ENCODE measurements at regions not wholly inside any gene's neighbourhood (a gene's known extent, or its start where the extent isn't known, plus 50 kb on each side); places are given as distances from the start of the nearest gene placed in this dataset.

GRCh38 chr6:71385111-71385822, 96.7 kb downstream of the OGFRL1 start:
- intact Hi-C loops (cut with DNase I), result no loop called here

GRCh38 chr6:71386215-71386614, 97.6 kb downstream of the OGFRL1 start:
- Histone ChIP-seq H3K27ac (no peak overlapping the region), H3K36me3 (no peaks in the 10 kb centered on the region), H3K4me3 (no peak overlapping the region), H3K9me3 (no peaks in the 10 kb centered on the region), H3K4me1 (replicated peaks) (no peaks in the 10 kb centered on the region), H3K27me3 (replicated peaks; ENCODE audit: insufficient read depth) (no peaks in the 10 kb centered on the region)
- WGBS, result 57% methylated on average over 4 of the region's 4 CpGs
- no peak for DNase-seq (ENCODE audit: low spot score)
- TF ChIP-seq POLR2AphosphoS5 (IDR thresholded peaks at IDR 0.05) (no peak), CTCF (IDR thresholded peaks at IDR 0.05) (no peak), POLR2A (IDR thresholded peaks at IDR 0.05) (no peak)
- intact Hi-C loops (cut with DNase I), result no loop called here

More at GRCh38 chr6:71385111-71385822, 96.7 kb downstream of the OGFRL1 start:
- 47% methylated on average over 1 of the region's 1 CpG for WGBS
- Histone ChIP-seq H3K4me1 (replicated peaks) (no peaks in the 10 kb centered on the region), H3K27me3 (replicated peaks; ENCODE audit: insufficient read depth) (no peaks in the 10 kb centered on the region), H3K9me3 (no peaks in the 10 kb centered on the region), H3K27ac (no peak overlapping the region), H3K4me3 (no peak overlapping the region), H3K36me3 (no peaks in the 10 kb centered on the region)
- DNase-seq (ENCODE audit: low spot score), result no peak
- TF ChIP-seq CTCF (IDR thresholded peaks at IDR 0.05) (no peak), POLR2AphosphoS5 (IDR thresholded peaks at IDR 0.05) (no peak), POLR2A (IDR thresholded peaks at IDR 0.05) (no peak)

- no peak overlapping the region for H3K4me3 ChIP-seq
- intact Hi-C loops (cut with DNase I), result no loop called here
- no peaks in the 10 kb centered on the region for H3K4me1 ChIP-seq (replicated peaks)
- no peaks in the 10 kb centered on the region for H3K36me3 ChIP-seq
- DNase-seq (ENCODE audit: low spot score), result no peak
- no peak for TF ChIP-seq CTCF (IDR thresholded peaks at IDR 0.05)
- TF ChIP-seq POLR2A (IDR thresholded peaks at IDR 0.05), result no peak
- no peak for TF ChIP-seq POLR2AphosphoS5 (IDR thresholded peaks at IDR 0.05)
- no peaks in the 10 kb centered on the region for H3K9me3 ChIP-seq
- H3K27me3 ChIP-seq (replicated peaks; ENCODE audit: insufficient read depth), result no peaks in the 10 kb centered on the region
- no peak overlapping the region for H3K27ac ChIP-seq
These were observed 98.6 kb downstream of the OGFRL1 start for GRCh38 chr6:71387179-71387578.

- H3K27ac ChIP-seq, result no peak overlapping the region
- H3K9me3 ChIP-seq, result no peaks in the 10 kb centered on the region
- H3K4me1 ChIP-seq (replicated peaks), result no peaks in the 10 kb centered on the region
- DNase-seq (ENCODE audit: low spot score), result no peak
- no peaks in the 10 kb centered on the region for H3K27me3 ChIP-seq (replicated peaks; ENCODE audit: insufficient read depth)
- intact Hi-C loops (cut with DNase I), result loop anchor here (2.0 kb wide), 1 partner anchor 33 kb away; no protein-coding TSS in a partner anchor
- TF ChIP-seq CTCF (IDR thresholded peaks at IDR 0.05) (no peak), POLR2A (IDR thresholded peaks at IDR 0.05) (no peak), POLR2AphosphoS5 (IDR thresholded peaks at IDR 0.05) (no peak)
- no peak overlapping the region for H3K4me3 ChIP-seq
- H3K36me3 ChIP-seq, result no peaks in the 10 kb centered on the region
- 100% methylated on average over 1 of the region's 1 CpG for WGBS
These were observed 99.6 kb downstream of the OGFRL1 start for GRCh38 chr6:71388068-71388744.

All from prostate gland (tissue), 2 donors.